PC-3 (cell line): ENCODE measurements at regions not wholly inside any gene's neighbourhood (a gene's known extent, or its start where the extent isn't known, plus 50 kb on each side); places are given as distances from the start of the nearest gene placed in this dataset.

Experiments
- EZH2 ChIP-seq: fragments of 300-600 bp; sonication (generic); IDR thresholded peaks from one replicate; pipeline ENCODE4 v1.6.1; 2017; ENCODE audit warnings: antibody characterized with exemption, mild to moderate bottlenecking, low read length; ENCODE audit not compliant: unreplicated experiment
- TF ChIP-seq, protein P1 (sequence below): fragments of 300-600 bp; sonication (generic); conservative IDR thresholded peaks from 2 replicates; pipeline ENCODE4 v1.5.1; 2017; ENCODE audit warnings: antibody characterized with exemption, low read depth, mild to moderate bottlenecking, low read length

DNA sequence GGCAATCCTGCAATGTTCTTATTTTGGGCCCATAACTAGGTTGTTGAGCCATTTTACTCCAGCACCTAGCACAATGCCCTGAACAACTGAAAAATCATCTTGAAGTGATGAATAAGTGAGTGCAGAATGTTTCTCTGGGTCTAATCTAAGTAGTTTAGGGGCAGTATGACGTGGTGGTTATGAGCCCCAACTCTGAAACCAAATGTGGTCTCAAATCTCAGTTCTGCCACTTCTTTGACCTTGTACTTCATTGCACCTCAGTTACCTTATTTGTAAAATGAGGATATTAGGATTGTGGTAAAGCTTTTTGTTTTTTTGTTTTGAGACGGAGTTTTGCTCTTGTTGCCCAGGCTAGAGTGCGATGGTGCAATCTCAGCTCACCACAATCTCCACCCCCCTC is 80.9 kb upstream of the SNX2 start:
- TF ChIP-seq, protein P1, sequence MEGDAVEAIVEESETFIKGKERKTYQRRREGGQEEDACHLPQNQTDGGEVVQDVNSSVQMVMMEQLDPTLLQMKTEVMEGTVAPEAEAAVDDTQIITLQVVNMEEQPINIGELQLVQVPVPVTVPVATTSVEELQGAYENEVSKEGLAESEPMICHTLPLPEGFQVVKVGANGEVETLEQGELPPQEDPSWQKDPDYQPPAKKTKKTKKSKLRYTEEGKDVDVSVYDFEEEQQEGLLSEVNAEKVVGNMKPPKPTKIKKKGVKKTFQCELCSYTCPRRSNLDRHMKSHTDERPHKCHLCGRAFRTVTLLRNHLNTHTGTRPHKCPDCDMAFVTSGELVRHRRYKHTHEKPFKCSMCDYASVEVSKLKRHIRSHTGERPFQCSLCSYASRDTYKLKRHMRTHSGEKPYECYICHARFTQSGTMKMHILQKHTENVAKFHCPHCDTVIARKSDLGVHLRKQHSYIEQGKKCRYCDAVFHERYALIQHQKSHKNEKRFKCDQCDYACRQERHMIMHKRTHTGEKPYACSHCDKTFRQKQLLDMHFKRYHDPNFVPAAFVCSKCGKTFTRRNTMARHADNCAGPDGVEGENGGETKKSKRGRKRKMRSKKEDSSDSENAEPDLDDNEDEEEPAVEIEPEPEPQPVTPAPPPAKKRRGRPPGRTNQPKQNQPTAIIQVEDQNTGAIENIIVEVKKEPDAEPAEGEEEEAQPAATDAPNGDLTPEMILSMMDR = no peak
- TF ChIP-seq EZH2 = no peak
